ENCODE measurements at regions not wholly inside any gene's neighbourhood (a gene's known extent, or its start where the extent isn't known, plus 50 kb on each side); places are given as distances from the start of the nearest gene placed in this dataset.

DNA sequence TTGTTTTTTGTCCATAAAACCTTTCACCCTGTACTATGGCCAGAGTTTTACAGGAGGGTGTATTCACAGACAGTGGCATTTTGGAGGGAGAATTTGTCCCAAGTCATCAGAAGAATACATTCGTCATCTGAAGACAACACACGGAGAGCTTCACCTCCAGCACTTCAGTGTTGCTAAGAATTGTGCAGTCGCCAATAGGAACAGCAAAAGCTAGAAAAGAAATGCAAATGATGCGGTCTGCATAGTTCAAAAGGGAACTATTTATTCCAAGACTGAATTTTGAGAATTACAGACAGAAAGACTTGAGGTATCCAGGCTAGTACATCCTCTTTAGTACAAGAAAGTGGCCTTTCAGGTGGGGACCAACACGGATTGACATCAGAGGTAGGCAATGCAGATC is 399.2 kb upstream of the KIF2A start:
- H3K36me3 Mint-ChIP-seq, result no peaks in the 10 kb centered on the region
- H3K4me3 Mint-ChIP-seq, result no peak overlapping the region
- H3K9me3 Mint-ChIP-seq, result no peaks in the 10 kb centered on the region
- H3K4me1 Mint-ChIP-seq, result no peaks in the 10 kb centered on the region
- no peak overlapping the region for H3K27ac Mint-ChIP-seq
- no peak for DNase-seq
- no peaks in the 10 kb centered on the region for H3K27me3 Mint-ChIP-seq

DNA sequence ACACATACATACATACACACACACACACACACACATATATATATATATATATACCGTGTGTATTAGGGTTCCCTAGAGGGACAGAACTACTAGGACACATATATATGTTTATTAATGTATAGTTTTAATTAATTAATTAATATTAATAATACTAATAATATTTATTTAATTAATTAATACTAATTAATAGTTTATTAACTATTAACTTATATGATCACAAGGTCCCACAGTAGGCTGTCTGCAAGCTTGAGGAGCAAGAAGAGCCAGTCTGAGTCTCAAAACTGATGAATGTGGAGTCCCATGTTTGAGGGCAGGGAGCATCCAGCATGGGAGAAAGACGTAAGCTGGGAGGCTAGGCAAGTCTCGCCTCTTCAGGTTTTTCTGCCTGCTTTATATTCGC is 398.0 kb upstream of the KIF2A start:
- Mint-ChIP-seq H3K4me3 (no peak overlapping the region), H3K9me3 (peaks cover 2% of the 10 kb centered on the region), H3K36me3 (no peaks in the 10 kb centered on the region), H3K4me1 (no peaks in the 10 kb centered on the region), H3K27me3 (no peaks in the 10 kb centered on the region), H3K27ac (no peak overlapping the region)
- DNase-seq, result no peak

DNA sequence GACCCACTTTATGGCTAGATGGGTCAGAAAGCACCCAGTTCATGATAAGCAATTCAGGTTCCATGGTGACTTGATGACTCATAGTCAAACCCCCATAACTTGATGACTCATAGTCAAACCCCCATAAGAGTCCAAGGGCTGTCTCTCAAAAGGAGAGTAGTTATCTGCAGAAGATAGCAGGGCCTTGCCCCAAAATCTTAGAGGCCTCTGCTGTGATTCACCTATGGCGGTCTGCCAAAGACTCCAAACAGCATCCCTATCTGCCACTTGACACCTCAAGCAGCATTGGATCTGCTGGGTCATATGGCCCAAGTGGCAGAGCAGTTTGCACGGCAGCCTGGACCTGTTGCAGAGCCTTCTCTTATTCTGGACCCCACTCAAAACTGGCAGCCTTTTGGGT is 395.2 kb upstream of the KIF2A start:
- no peak for DNase-seq
- Mint-ChIP-seq H3K36me3 (no peaks in the 10 kb centered on the region), H3K4me3 (no peak overlapping the region), H3K4me1 (no peaks in the 10 kb centered on the region), H3K27ac (no peak overlapping the region), H3K9me3 (peaks cover 2% of the 10 kb centered on the region), H3K27me3 (no peaks in the 10 kb centered on the region)

DNA sequence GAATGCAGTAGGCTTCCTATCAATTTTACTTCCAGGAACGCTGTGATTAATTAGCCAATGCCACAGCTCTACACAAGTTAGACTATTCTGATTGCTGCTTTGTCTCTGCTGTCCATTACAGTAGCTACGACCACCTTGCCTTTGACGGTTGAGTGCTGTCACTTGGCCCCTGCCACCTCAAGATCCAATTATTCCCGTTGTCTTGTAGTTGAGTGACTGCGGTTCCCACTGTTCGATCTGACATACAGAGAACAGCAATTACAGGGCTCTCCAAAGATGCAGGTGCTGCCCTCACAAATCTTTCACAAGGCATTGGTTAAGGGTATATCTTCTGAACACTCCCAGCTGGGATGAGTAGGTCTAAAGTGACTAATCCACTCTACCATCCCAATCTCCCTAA is 393.4 kb upstream of the KIF2A start:
- no peak for DNase-seq
- H3K4me3 Mint-ChIP-seq, result no peak overlapping the region
- no peaks in the 10 kb centered on the region for H3K27me3 Mint-ChIP-seq
- H3K4me1 Mint-ChIP-seq, result no peaks in the 10 kb centered on the region
- H3K27ac Mint-ChIP-seq, result no peak overlapping the region
- peaks cover 2% of the 10 kb centered on the region for H3K9me3 Mint-ChIP-seq
- H3K36me3 Mint-ChIP-seq, result no peaks in the 10 kb centered on the region

DNA sequence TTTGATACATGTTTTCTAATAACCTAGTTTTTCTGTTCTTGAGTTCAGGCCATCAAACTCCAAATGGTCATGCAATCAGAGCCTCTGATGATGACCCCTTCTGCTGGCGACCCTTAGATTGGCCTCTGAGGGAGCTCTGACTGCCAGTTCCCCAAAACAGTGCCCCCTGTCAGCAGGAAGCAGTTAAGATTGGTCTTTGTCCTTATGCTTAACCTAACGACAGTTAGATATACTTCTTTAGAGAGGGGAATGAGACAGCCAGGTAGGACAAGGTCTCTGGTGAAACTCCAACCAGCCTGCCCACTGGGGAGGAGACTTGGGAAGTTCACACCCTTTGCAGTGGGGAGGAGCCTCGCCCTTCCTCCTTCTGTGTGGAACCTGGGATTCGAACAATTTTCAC is 390.4 kb upstream of the KIF2A start:
- peaks cover 2% of the 10 kb centered on the region for H3K9me3 Mint-ChIP-seq
- DNase-seq, result no peak
- no peaks in the 10 kb centered on the region for H3K4me1 Mint-ChIP-seq
- H3K36me3 Mint-ChIP-seq, result no peaks in the 10 kb centered on the region
- no peak overlapping the region for H3K4me3 Mint-ChIP-seq
- no peak overlapping the region for H3K27ac Mint-ChIP-seq
- peaks cover 8% of the 10 kb centered on the region for H3K27me3 Mint-ChIP-seq

DNA sequence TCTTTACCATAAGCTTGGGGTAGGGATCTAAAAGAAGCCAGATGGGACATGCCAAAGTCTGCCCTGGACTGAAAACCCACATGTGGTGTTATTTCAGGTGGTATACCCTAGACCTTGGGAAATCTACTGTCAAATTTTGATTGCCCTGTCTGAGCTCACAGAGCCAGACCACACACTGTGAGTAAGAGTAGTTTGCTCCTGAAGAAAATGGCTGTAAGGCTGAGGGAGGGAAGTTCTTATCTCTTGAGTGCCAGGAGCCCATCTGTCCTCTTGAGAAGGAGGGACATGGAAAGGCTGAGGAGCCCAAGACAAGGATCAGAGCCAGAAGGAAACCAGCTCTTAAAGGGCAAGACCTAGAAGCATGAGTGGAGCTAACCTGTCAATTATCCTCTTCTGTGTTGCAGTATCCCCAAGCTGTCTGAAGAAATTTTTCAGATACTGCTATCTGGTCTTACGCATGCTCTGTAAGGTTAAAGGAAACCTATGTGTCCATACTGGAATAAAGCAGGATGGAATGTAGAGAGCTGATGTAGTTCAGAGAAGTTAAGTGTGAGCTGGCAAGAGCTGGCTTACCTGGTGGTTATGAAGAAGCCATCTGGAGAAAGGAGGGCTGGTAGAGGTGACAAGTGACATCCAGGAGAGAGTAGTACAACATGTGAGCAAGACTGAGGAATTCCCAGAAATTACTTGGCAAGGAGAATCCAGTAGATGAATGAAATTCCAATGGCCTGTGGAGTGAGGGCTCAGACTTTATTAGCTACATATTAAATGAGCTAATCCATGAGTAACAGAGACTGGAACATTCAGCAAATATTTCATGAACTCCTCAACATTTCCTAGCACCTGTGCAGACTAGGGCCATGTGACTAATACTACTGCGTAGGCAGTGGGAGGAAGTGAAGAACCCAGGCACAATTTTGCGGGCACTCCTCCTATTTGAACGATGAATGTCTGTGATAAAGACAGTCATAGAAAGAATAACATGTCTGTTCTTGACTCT is 389.1 kb upstream of the KIF2A start:
- no peak for DNase-seq
- Mint-ChIP-seq H3K36me3 (no peaks in the 10 kb centered on the region), H3K4me1 (no peaks in the 10 kb centered on the region), H3K4me3 (no peak overlapping the region), H3K27me3 (peaks cover 11% of the 10 kb centered on the region), H3K9me3 (peaks cover 2% of the 10 kb centered on the region), H3K27ac (no peak overlapping the region)

DNA sequence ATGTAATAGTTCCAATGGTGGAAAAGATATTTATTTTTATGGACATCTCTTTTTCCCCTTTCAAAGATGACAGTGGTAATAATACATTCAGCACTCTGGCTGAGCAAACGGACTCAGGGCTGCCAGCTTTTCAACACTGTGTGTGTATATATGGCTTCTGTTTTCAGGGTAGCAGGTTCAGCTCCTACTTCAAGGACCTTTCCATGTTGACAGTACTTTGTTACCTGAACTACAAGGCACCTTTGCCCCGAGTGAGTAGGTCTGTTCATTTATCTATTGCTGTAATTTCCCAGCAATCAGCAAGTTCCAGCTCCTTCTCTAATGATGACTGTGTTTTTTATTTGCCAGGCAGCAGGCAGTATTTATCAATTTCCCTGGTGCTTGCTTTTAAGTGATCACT is 387.4 kb upstream of the KIF2A start:
- Mint-ChIP-seq H3K9me3 (no peaks in the 10 kb centered on the region), H3K36me3 (no peaks in the 10 kb centered on the region), H3K4me1 (no peaks in the 10 kb centered on the region), H3K27ac (no peak overlapping the region), H3K4me3 (no peak overlapping the region), H3K27me3 (peaks cover 15% of the 10 kb centered on the region)
- DNase-seq, result no peak

DNA sequence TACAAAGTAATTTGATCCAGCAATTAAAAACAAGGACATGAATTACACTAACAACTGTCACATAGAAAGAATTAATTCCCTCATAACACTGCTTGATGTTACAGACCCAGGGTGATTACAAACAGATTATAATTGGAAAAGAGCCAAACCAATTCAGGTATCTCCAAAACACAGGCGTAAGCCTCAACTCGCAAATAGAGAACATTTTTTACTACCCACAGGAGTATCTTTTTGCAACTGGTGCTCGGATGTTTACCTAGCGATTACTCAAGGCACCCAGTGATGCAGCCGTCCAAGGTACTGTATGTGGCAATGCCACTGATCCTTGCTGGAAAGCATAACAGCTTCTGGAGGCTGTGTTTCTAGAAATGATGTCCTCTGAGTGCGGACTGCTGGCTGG is 386.1 kb upstream of the KIF2A start:
- Mint-ChIP-seq H3K27ac (no peak overlapping the region), H3K4me1 (no peaks in the 10 kb centered on the region)

DNA sequence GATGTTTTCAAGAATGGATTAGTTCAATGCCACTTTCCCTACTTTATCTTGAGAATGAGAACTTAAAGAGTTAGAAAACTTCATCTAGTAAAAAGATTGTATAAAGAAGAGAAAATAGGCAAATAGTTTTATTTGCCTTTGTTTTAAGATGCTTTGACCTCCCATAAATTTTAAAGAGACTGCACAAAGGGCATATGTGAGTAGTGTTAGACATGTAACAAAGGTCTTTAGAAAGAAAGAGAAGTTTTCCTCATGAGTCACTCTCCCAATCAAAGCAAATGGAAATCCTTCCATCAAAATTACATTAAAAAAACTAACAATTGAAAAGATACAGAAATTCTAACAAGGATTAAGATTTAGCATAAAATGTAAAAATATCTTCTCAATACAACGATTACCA is 381.8 kb upstream of the KIF2A start:
- Mint-ChIP-seq H3K9me3 (no peaks in the 10 kb centered on the region), H3K36me3 (no peaks in the 10 kb centered on the region), H3K4me3 (no peak overlapping the region), H3K27me3 (peaks cover 22% of the 10 kb centered on the region), H3K4me1 (no peaks in the 10 kb centered on the region), H3K27ac (no peak overlapping the region)
- no peak for DNase-seq

More for the DNA sequence above, 386.1 kb upstream of the KIF2A start:
- Mint-ChIP-seq H3K9me3 (no peaks in the 10 kb centered on the region), H3K36me3 (no peaks in the 10 kb centered on the region), H3K27me3 (peaks cover 15% of the 10 kb centered on the region), H3K4me3 (no peak overlapping the region)
- no peak for DNase-seq

DNA sequence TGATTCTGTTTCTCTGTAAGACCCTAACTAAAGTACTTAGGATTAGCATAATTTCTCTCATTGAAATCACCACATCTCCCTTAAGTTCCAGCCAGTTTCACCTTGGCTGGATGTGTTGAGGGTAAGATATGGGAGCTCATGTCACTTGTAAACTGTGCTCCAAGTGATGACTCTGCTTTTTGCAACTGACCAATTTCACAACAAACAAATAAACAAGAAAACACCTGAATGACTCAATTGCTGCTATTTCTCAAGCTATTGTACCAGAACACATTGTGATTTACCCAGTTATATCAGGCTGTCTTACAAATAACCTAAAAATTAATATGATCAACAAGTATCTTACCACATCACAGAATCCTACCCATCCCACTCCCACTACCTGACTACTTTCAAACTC is 379.1 kb upstream of the KIF2A start:
- Mint-ChIP-seq H3K4me3 (no peak overlapping the region), H3K9me3 (no peaks in the 10 kb centered on the region), H3K4me1 (no peaks in the 10 kb centered on the region), H3K36me3 (no peaks in the 10 kb centered on the region), H3K27ac (no peak overlapping the region), H3K27me3 (peaks cover 11% of the 10 kb centered on the region)
- DNase-seq, result no peak

DNA sequence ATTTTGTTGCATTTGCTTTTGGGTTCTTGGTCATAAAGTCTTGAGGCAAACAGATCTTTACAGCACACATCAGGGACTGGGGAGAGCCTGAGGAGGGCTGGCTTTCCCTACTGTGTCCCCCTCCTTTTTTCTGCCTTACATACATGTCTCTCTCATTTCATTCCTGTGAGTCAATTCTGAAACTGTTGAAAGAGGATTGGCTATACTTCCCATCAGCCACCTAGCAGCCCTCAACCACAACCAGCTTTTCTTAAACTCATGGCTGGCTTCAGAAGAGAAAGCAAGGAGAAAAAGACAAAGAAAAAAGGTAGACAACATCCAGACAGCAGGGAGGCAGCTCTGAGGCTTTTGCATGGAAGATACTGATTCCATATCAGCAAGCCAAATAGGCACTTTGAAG is 374.8 kb upstream of the KIF2A start:
- Mint-ChIP-seq H3K36me3 (no peaks in the 10 kb centered on the region), H3K27ac (no peak overlapping the region), H3K27me3 (peaks cover 4% of the 10 kb centered on the region), H3K9me3 (no peaks in the 10 kb centered on the region), H3K4me1 (no peaks in the 10 kb centered on the region), H3K4me3 (no peak overlapping the region)
- no peak for DNase-seq

DNA sequence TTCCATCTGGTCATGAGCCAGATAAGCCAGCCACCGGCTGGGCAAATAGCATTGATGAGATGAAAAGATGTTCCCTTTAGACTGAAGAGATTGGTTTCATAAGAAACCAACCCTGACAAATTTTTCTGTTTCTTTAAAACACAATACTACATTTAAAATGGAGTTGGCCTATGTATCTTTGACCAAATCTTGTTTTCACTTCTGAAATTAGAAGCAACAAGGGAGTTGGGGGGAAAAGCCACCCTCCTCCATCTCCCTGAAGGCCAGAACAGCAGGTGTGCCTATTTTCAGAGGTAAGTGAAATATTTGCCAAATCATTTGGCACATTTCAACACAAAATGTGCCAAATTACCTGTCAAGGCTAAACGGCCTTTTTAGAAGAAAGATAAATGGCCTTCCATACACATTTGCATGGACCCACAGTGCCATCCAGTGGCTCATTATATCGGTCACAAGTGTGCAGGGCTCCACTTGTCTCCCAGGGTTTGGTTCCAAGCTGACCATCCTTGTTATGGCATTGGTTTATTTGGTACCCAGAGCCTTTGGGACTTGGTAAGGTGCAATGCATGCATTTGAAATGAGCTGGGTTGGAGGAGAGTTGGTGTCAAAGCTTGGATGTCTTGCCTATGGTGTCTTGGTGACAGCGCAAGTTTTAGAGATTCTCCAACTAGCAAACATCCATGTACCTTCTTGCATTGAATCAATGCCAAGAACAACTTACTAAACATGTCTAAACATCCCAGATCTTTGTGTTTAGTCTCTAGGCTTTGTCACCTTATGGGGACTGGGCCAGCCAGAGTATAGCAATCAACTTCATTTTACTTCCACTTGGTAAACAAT is 372.0 kb upstream of the KIF2A start:
- Mint-ChIP-seq H3K9me3 (no peaks in the 10 kb centered on the region), H3K4me3 (no peak overlapping the region), H3K27me3 (no peaks in the 10 kb centered on the region), H3K27ac (no peak overlapping the region), H3K4me1 (no peaks in the 10 kb centered on the region), H3K36me3 (no peaks in the 10 kb centered on the region)
- DNase-seq, result no peak

DNA sequence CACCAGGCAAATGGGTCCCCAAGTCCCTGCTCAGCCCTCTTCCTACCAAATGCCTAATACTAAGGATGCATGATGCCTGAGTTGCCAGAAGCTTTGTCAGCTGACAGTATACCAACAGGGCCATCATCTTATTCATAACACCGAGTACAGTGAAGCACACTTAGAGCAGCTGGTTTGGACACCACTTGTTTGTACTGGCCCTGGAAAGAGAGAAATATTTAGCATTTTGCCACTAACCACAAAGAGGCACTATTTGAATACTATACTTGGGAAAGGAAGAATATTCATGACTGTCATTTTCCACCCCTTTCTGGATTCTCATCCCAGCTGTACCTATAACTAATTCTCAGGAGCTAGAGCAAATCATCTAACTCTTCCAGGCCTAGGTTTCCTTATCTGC is 364.4 kb upstream of the KIF2A start:
- Mint-ChIP-seq H3K4me1 (no peaks in the 10 kb centered on the region), H3K27me3 (no peaks in the 10 kb centered on the region), H3K9me3 (no peaks in the 10 kb centered on the region), H3K36me3 (no peaks in the 10 kb centered on the region), H3K4me3 (no peak overlapping the region), H3K27ac (no peak overlapping the region)
- no peak for DNase-seq

DNA sequence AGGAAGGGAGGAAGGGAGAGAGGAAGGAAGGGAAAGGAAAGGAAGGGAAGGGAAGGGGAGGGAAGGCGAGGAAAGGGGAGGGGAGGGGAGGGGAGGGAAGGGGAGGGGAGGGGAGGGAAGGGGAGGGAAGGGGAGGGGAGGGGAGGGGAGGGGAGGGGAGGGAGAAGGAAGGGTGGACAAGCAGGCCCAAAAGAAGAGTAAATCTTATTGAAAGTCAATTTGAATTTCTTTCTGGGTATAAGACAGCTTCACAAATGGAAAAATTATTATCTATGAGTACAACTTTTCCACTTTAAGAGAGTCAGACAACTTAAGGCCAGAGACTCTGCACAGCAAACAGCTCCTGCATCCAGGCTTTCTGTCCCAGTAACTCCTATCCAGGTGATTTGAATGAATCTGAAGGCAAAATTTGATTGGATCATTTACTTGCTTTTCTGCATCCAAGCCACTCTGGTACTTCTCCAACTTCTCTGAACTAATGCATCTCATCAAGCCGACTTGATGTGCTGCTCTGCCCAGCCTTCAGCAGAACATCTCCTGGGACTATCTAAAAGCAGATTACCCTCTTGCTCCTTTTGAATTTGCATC is 363.4 kb upstream of the KIF2A start:
- H3K27ac Mint-ChIP-seq, result no peak overlapping the region
- no peaks in the 10 kb centered on the region for H3K4me1 Mint-ChIP-seq
- no peaks in the 10 kb centered on the region for H3K9me3 Mint-ChIP-seq
- no peak for DNase-seq
- no peaks in the 10 kb centered on the region for H3K36me3 Mint-ChIP-seq
- no peak overlapping the region for H3K4me3 Mint-ChIP-seq
- no peaks in the 10 kb centered on the region for H3K27me3 Mint-ChIP-seq

DNA sequence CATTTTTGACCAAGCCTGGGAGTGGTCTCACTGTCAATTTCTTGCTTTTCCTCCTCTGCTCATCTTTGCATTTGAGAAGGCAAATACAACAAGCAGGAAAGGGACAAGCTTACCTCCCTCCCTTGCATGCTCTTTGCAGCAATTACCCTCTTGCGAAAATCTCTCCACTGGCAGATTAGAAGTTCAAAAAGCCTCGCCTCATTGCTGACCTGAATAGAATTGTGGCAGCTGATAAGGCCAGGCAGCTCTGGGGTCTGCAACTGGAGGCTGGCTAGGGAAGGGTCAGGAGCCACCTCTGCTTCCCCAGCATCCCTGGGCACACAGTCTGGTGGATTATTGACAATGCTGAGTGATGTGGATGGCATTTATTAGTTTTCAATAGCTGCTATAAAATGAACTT is 362.3 kb upstream of the KIF2A start:
- H3K27ac Mint-ChIP-seq, result no peak overlapping the region
- no peaks in the 10 kb centered on the region for H3K36me3 Mint-ChIP-seq
- H3K4me3 Mint-ChIP-seq, result no peak overlapping the region
- DNase-seq, result no peak
- H3K27me3 Mint-ChIP-seq, result no peaks in the 10 kb centered on the region
- H3K4me1 Mint-ChIP-seq, result no peaks in the 10 kb centered on the region
- H3K9me3 Mint-ChIP-seq, result no peaks in the 10 kb centered on the region
